ENCODE measurements at regions not wholly inside any gene's neighbourhood (a gene's known extent, or its start where the extent isn't known, plus 50 kb on each side); places are given as distances from the start of the nearest gene placed in this dataset.

DNA sequence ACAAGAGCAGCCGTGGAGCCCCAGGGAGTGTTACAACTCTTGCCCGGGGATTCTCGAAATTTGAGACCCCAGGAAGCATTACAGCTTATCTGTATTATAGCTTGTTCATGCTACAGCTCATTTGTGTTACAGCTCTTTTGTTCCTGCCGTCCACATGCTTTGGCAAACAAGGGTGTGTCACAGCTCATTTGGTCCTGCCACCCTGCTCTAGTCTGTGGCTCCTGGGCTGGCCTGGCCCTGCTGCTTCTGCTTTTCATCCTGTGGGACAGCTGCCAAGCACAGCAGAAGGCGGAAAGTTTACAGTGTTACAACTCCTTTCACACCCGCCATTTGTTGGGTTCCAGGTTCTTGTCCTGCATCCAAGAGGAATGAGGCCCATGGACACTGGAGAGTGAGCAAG lies 685.0 kb downstream of the SLCO4C1 start (continued):
- TF ChIP-seq, protein P1, sequence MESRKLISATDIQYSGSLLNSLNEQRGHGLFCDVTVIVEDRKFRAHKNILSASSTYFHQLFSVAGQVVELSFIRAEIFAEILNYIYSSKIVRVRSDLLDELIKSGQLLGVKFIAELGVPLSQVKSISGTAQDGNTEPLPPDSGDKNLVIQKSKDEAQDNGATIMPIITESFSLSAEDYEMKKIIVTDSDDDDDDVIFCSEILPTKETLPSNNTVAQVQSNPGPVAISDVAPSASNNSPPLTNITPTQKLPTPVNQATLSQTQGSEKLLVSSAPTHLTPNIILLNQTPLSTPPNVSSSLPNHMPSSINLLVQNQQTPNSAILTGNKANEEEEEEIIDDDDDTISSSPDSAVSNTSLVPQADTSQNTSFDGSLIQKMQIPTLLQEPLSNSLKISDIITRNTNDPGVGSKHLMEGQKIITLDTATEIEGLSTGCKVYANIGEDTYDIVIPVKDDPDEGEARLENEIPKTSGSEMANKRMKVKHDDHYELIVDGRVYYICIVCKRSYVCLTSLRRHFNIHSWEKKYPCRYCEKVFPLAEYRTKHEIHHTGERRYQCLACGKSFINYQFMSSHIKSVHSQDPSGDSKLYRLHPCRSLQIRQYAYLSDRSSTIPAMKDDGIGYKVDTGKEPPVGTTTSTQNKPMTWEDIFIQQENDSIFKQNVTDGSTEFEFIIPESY (IDR thresholded peaks at IDR 0.05; ENCODE audit: borderline replicate concordance, low read depth) = no peak
- no peak for TF ChIP-seq SIN3A (IDR thresholded peaks at IDR 0.05; ENCODE audit: borderline replicate concordance, low read depth, low read length)

DNA sequence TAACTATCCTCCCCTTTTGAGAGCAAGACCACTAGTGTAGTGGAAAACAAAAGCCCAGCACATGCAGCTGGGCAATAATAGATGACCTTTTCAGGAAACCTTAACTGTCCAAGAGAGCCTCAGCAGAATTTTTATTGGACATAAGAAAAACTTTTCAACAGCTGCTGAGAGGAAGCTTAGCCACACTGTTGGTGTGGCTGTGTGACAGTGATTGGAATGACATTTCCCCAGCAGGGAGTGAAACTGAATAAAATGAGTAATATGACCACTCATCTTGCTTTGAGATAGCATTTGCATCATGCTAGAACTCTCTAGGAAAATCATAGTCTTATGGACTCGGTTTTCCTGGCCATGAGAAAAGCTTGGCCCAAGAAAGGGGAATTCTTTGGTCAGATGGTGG lies 687.8 kb downstream of the SLCO4C1 start:
- Histone ChIP-seq H3K4me3 (ENCODE audit: low read depth in 2 of 2, low read length in 1 of 2) (no peak overlapping the region), H3K9me2 (no peaks in the 10 kb centered on the region), H3K27ac (ENCODE audit: low read depth in 2 of 2, low read length in 1 of 2) (no peak overlapping the region), H3K9ac (no peak overlapping the region), H3K27me3 (ENCODE audit: insufficient read depth) (no peaks in the 10 kb centered on the region), H3K4me1 (ENCODE audit: control insufficient read depth in 1 of 2, insufficient read depth in 2 of 2, low read depth in 1 of 2, low read length in 1 of 2) (no peaks in the 10 kb centered on the region), H2AFZ (ENCODE audit: low read depth) (no peak overlapping the region), H3K9me3 (no peaks in the 10 kb centered on the region), H3K36me3 (replicated peaks in 1 of 2; ENCODE audit: control insufficient read depth in 1 of 2, insufficient read depth in 2 of 2, low read length in 1 of 2) (no peaks in the 10 kb centered on the region), H3F3A (replicated peaks; ENCODE audit: insufficient read depth) (no peaks in the 10 kb centered on the region), H3K4me2 (no peak overlapping the region), H4K20me1 (ENCODE audit: insufficient read depth) (no peaks in the 10 kb centered on the region), H3K79me2 (ENCODE audit: insufficient read depth) (no peaks in the 10 kb centered on the region)
- WGBS (ENCODE audit: low lambda C conversion rate) = 0% methylated on average over 1 of the region's 1 CpG
- DNase-seq = no peak
- TF ChIP-seq TAF1 (IDR thresholded peaks at IDR 0.05; ENCODE audit: borderline replicate concordance, low read depth, low read length) (no peak), POLR2AphosphoS5 (IDR thresholded peaks at IDR 0.05; ENCODE audit: low read depth, low read length) (no peak), MEF2A (IDR thresholded peaks at IDR 0.05; ENCODE audit: borderline replicate concordance, low read depth) (no peak), FOSL2 (IDR thresholded peaks at IDR 0.05; ENCODE audit: borderline replicate concordance, low read depth) (no peak), RFX5 (IDR thresholded peaks at IDR 0.05; ENCODE audit: low read length) (no peak), YY1 (IDR thresholded peaks at IDR 0.05; ENCODE audit: low read depth) (no peak), FOXJ3 (CRISPR knock-in tag; IDR thresholded peaks at IDR 0.05) (no peak)
- TF ChIP-seq, protein P2, sequence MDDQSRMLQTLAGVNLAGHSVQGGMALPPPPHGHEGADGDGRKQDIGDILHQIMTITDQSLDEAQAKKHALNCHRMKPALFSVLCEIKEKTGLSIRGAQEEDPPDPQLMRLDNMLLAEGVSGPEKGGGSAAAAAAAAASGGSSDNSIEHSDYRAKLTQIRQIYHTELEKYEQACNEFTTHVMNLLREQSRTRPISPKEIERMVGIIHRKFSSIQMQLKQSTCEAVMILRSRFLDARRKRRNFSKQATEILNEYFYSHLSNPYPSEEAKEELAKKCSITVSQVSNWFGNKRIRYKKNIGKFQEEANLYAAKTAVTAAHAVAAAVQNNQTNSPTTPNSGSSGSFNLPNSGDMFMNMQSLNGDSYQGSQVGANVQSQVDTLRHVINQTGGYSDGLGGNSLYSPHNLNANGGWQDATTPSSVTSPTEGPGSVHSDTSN (IDR thresholded peaks at IDR 0.05) = no peak
- TF ChIP-seq, protein P3, sequence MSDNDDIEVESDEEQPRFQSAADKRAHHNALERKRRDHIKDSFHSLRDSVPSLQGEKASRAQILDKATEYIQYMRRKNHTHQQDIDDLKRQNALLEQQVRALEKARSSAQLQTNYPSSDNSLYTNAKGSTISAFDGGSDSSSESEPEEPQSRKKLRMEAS (IDR thresholded peaks at IDR 0.05; ENCODE audit: low read depth) = no peak
- ChIA-PET POLR2A (no interaction called here), CTCF (interaction anchor here (0.7 kb wide), 1 partner anchor 15 kb away, joined by 3 read pairs; no protein-coding TSS in a partner anchor)

DNA sequence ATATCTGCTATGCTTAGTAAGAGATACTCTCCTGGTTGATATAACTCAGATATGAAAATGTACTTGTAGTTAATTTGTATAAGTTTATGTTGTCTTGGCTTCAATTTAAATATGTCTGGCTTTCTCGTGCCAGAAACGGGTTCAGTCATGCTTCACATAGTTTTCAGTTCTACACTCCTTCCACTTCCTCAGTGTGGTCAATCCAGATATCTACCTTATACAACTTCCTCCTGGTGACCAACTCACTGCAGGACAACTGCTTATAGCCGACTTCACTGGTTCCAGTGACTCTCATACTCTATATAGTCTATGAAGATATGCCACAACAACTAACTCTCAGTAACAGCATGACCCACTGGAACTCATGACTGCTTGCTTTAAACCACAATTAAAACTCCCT lies 690.4 kb downstream of the SLCO4C1 start:
- Histone ChIP-seq H3K9me2 (no peaks in the 10 kb centered on the region), H3K9ac (no peak overlapping the region), H3K9me3 (no peaks in the 10 kb centered on the region), H3K79me2 (ENCODE audit: insufficient read depth) (no peaks in the 10 kb centered on the region), H4K20me1 (ENCODE audit: insufficient read depth) (no peaks in the 10 kb centered on the region), H3K4me1 (ENCODE audit: control insufficient read depth in 1 of 2, insufficient read depth in 2 of 2, low read depth in 1 of 2, low read length in 1 of 2) (no peaks in the 10 kb centered on the region), H3K36me3 (replicated peaks in 1 of 2; ENCODE audit: control insufficient read depth in 1 of 2, insufficient read depth in 2 of 2, low read length in 1 of 2) (no peaks in the 10 kb centered on the region), H3K4me3 (ENCODE audit: low read depth in 2 of 2, low read length in 1 of 2) (no peak overlapping the region), H3K27ac (ENCODE audit: low read depth in 2 of 2, low read length in 1 of 2) (no peak overlapping the region), H3F3A (replicated peaks; ENCODE audit: insufficient read depth) (no peaks in the 10 kb centered on the region), H2AFZ (ENCODE audit: low read depth) (no peak overlapping the region), H3K27me3 (ENCODE audit: insufficient read depth) (no peaks in the 10 kb centered on the region), H3K4me2 (no peak overlapping the region)
- ChIA-PET POLR2A (no interaction called here), CTCF (no interaction called here)
- DNase-seq = no peak
- 25% methylated on average over 3 of the region's 3 CpGs for WGBS (ENCODE audit: low lambda C conversion rate)
- no peak for TF ChIP-seq MEF2A (IDR thresholded peaks at IDR 0.05; ENCODE audit: borderline replicate concordance, low read depth)
- TF ChIP-seq, protein P4, sequence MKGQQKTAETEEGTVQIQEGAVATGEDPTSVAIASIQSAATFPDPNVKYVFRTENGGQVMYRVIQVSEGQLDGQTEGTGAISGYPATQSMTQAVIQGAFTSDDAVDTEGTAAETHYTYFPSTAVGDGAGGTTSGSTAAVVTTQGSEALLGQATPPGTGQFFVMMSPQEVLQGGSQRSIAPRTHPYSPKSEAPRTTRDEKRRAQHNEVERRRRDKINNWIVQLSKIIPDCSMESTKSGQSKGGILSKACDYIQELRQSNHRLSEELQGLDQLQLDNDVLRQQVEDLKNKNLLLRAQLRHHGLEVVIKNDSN (IDR thresholded peaks at IDR 0.05; ENCODE audit: borderline replicate concordance, low read depth) = no peak
- TF ChIP-seq NFIC (IDR thresholded peaks at IDR 0.05; ENCODE audit: borderline replicate concordance) = no peak
- TF ChIP-seq GABPA (IDR thresholded peaks at IDR 0.05; ENCODE audit: low read depth) = no peak
- TF ChIP-seq SIN3A (IDR thresholded peaks at IDR 0.05; ENCODE audit: borderline replicate concordance, low read depth, low read length) = no peak
- TF ChIP-seq SMC3 (IDR thresholded peaks at IDR 0.05; ENCODE audit: low read depth, low read length) = no peak
- TF ChIP-seq FOXM1 (IDR thresholded peaks at IDR 0.05; ENCODE audit: low read depth) = no peak
- TF ChIP-seq, protein P5, sequence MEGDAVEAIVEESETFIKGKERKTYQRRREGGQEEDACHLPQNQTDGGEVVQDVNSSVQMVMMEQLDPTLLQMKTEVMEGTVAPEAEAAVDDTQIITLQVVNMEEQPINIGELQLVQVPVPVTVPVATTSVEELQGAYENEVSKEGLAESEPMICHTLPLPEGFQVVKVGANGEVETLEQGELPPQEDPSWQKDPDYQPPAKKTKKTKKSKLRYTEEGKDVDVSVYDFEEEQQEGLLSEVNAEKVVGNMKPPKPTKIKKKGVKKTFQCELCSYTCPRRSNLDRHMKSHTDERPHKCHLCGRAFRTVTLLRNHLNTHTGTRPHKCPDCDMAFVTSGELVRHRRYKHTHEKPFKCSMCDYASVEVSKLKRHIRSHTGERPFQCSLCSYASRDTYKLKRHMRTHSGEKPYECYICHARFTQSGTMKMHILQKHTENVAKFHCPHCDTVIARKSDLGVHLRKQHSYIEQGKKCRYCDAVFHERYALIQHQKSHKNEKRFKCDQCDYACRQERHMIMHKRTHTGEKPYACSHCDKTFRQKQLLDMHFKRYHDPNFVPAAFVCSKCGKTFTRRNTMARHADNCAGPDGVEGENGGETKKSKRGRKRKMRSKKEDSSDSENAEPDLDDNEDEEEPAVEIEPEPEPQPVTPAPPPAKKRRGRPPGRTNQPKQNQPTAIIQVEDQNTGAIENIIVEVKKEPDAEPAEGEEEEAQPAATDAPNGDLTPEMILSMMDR (IDR thresholded peaks at IDR 0.05) = no peak
- TF ChIP-seq, protein P1 (IDR thresholded peaks at IDR 0.05; ENCODE audit: borderline replicate concordance, low read depth) = no peak
- TF ChIP-seq FOXJ3 (CRISPR knock-in tag; IDR thresholded peaks at IDR 0.05) = no peak
- no peak for TF ChIP-seq EZH2phosphoT487 (IDR thresholded peaks at IDR 0.05; ENCODE audit: borderline replicate concordance, low read depth)
- TF ChIP-seq FOSL2 (IDR thresholded peaks at IDR 0.05; ENCODE audit: borderline replicate concordance, low read depth) = no peak

All from SK-N-SH (cell line).